ENCODE measurements at regions not wholly inside any gene's neighbourhood (a gene's known extent, or its start where the extent isn't known, plus 50 kb on each side); places are given as distances from the start of the nearest gene placed in this dataset.

DNA sequence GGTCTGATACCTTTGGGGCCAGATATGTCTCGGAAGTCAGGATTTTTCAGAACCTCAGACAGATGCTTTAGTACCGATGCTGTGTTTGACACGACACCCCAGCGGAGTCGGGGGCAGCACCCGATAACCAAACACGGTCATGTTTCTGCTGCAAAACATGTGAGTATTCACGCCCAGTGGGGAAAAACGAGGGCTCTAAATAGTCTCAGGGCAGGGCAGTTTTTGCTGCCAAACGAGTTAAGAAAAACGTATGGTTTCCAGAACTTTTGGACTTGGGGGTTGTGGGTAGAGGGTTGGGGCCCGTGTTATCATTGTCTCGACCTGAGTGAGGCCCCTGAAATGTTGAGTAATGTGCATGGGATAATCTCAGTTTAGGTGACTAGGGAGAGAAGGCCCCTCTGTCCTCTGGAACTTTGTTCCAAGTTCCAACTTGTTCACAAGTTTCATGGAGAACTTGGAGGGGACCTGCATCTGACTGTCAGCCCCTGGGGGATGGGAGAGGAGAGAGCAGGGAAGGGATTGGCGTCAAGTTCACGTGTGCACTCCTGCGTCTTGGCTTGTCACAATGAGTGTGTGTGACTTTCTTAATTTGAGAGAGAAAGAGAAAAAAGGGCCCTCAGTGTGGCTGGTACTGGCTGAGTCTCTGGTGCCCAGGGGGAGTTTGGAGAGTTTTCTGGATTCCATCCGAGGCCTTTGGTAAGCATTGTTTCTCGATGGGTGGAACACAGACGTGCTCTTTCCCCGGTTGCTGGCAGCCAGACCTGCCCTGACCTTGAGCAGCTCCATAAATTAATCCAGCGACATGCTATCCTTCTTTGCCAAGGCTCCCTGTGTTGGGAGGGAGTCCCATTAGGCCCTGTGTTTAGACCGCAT lies 83.9 kb upstream of the CIBAR2 start:
- H4K8ac ChIP-seq (replicated peaks; ENCODE audit: insufficient read length, low read depth, low read length), result no peak overlapping the region
- H3T11ph ChIP-seq (ENCODE audit: low read length), result no peak overlapping the region
- Mint-ChIP-seq H3K9me3 (peaks cover 7 to 9% of the 10 kb centered on the region in 2 experiments; a peak in 3 of 5 replicates), H3K4me3 (no peak overlapping the region; a peak in 1 of 5 replicates), H3K4me1 (peaks cover 2 to 20% of the 10 kb centered on the region in 2 experiments; a peak in 3 of 4 replicates), H3K27ac (peak overlapping the region; percentile 4 to 87 (median 11); a peak in 5 of 7 replicates), H3K27me3 (ENCODE audit: low read depth) (no peaks in the 10 kb centered on the region), H3K36me3 (ENCODE audit: insufficient read depth in 1 of 3, low read depth in 3 of 3) (peaks cover 0 to 12% (median 8%) of the 10 kb centered on the region in 3 experiments; a peak in 4 of 7 replicates)
- WGBS (ENCODE audit: extremely low coverage, insufficient read length, low lambda C conversion rate), result no CpG with 5 or more reads among the region's 22 CpGs
- DNase-seq, result no peak
- no peak overlapping the region for H3K4me2 ChIP-seq (ENCODE audit: insufficient read depth, insufficient read length, low read length)
- no peak overlapping the region for H3K23ac ChIP-seq (ENCODE audit: insufficient read length, low read depth, low read length)
- TF ChIP-seq, protein P1, sequence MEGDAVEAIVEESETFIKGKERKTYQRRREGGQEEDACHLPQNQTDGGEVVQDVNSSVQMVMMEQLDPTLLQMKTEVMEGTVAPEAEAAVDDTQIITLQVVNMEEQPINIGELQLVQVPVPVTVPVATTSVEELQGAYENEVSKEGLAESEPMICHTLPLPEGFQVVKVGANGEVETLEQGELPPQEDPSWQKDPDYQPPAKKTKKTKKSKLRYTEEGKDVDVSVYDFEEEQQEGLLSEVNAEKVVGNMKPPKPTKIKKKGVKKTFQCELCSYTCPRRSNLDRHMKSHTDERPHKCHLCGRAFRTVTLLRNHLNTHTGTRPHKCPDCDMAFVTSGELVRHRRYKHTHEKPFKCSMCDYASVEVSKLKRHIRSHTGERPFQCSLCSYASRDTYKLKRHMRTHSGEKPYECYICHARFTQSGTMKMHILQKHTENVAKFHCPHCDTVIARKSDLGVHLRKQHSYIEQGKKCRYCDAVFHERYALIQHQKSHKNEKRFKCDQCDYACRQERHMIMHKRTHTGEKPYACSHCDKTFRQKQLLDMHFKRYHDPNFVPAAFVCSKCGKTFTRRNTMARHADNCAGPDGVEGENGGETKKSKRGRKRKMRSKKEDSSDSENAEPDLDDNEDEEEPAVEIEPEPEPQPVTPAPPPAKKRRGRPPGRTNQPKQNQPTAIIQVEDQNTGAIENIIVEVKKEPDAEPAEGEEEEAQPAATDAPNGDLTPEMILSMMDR (conservative IDR thresholded peaks at IDR 0.05), result no peak
- no peak overlapping the region for H2BK12ac ChIP-seq (ENCODE audit: insufficient read length, low read depth, low read length)
- no peak overlapping the region for H3K27ac ChIP-seq (ENCODE audit: insufficient read length, low read depth, low read length)
- no peaks in the 10 kb centered on the region for H3K79me1 ChIP-seq (ENCODE audit: insufficient read depth, low read depth, low read length, poor library complexity, severe bottlenecking)
- no peak overlapping the region for H2AFZ ChIP-seq (ENCODE audit: low read length)
- H4K20me1 ChIP-seq (ENCODE audit: control insufficient read depth, insufficient read depth, insufficient read length), result no peaks in the 10 kb centered on the region
- no peak overlapping the region for H3K4ac ChIP-seq (ENCODE audit: low read depth, low read length)
- H3K79me2 ChIP-seq (ENCODE audit: insufficient read depth, low read length), result no peaks in the 10 kb centered on the region
- H3K14ac ChIP-seq (ENCODE audit: insufficient read depth, low read length), result no peak overlapping the region
- H2BK5ac ChIP-seq (ENCODE audit: insufficient read length, low read length), result no peak overlapping the region
- H3K56ac ChIP-seq (ENCODE audit: insufficient read length, low read depth, low read length), result no peak overlapping the region
- H3K9ac ChIP-seq (ENCODE audit: extremely low read depth, insufficient read length, low read length), result no peak overlapping the region
- no peak overlapping the region for H4K5ac ChIP-seq (ENCODE audit: insufficient read length, low read depth, low read length)
- no peak overlapping the region for H2BK120ac ChIP-seq (ENCODE audit: low read depth, low read length, poor library complexity, severe bottlenecking)
- no peaks in the 10 kb centered on the region for H3K27me3 ChIP-seq (ENCODE audit: insufficient read depth, low read length)
- no peaks in the 10 kb centered on the region for H3K9me3 ChIP-seq (ENCODE audit: control insufficient read depth, low read depth, low read length)
- H2BK20ac ChIP-seq (ENCODE audit: low read depth, low read length, poor library complexity, severe bottlenecking), result no peak overlapping the region
- no peak overlapping the region for H2BK15ac ChIP-seq (ENCODE audit: low read depth, low read length)
- H4K91ac ChIP-seq (ENCODE audit: insufficient read length, low read depth, low read length), result no peak overlapping the region
- no peak overlapping the region for H2AK5ac ChIP-seq (ENCODE audit: insufficient read length, low read length)
- no peaks in the 10 kb centered on the region for H3K23me2 ChIP-seq (ENCODE audit: insufficient read length, low read depth, low read length, poor library complexity, severe bottlenecking)
- H3K18ac ChIP-seq (ENCODE audit: insufficient read length, low read depth, low read length), result no peak overlapping the region
- H3K4me1 ChIP-seq (ENCODE audit: insufficient read depth, low read length), result no peaks in the 10 kb centered on the region

Data from H9 (cell line).